ENCODE measurements at regions not wholly inside any gene's neighbourhood (a gene's known extent, or its start where the extent isn't known, plus 50 kb on each side); places are given as distances from the start of the nearest gene placed in this dataset.

GRCh38 chr9:80491086-80491696, 919.4 kb downstream of the TLE4 start:
- Histone ChIP-seq H3K9me1 (ENCODE audit: control insufficient read depth, extremely low read depth, insufficient read depth, low read length) (no peaks in the 10 kb centered on the region), H3K36me3 (ENCODE audit: control insufficient read depth in 2 of 2, extremely low read depth in 1 of 2, insufficient read depth in 2 of 2, low read length in 2 of 2) (no peaks in the 10 kb centered on the region), H3K27ac (ENCODE audit: control insufficient read depth, insufficient read depth, low read length) (no peak overlapping the region), H3K79me2 (ENCODE audit: control insufficient read depth, insufficient read depth, low read length) (no peaks in the 10 kb centered on the region), H3K4me1 (ENCODE audit: control insufficient read depth, extremely low read depth, insufficient read depth, low read length) (no peaks in the 10 kb centered on the region), H3K4me3 (ENCODE audit: control insufficient read depth in 2 of 3, extremely low read depth in 1 of 3, insufficient read depth in 2 of 3, low read depth in 1 of 3, low read length in 3 of 3) (no peak overlapping the region), H4K20me1 (ENCODE audit: control insufficient read depth, extremely low read depth, insufficient read depth, low read length) (no peaks in the 10 kb centered on the region), H3K4me2 (ENCODE audit: control insufficient read depth, extremely low read depth, insufficient read depth, low read depth, low read length) (no peak overlapping the region), H3K9ac (ENCODE audit: control insufficient read depth, extremely low read depth, insufficient read depth, low read length) (no peak overlapping the region), H3K9me3 (ENCODE audit: control insufficient read depth, low read depth, low read length) (no peaks in the 10 kb centered on the region), H3K27me3 (ENCODE audit: control insufficient read depth, extremely low read depth, insufficient read depth, low read length) (no peaks in the 10 kb centered on the region), H2AFZ (ENCODE audit: control insufficient read depth, low read length) (no peak overlapping the region)
- DNase-seq (ENCODE audit: low read depth, low spot score) (no peak), FAIRE-seq (no peak)
- TF ChIP-seq EZH2 (IDR thresholded peaks at IDR 0.05; ENCODE audit: low read length), result no peak
- TF ChIP-seq CTCF (optimal IDR thresholded peaks at IDR 0.05 in 1 of 3, IDR thresholded peaks at IDR 0.05 in 1 of 3, conservative IDR thresholded peaks at IDR 0.05 in 1 of 3; ENCODE audit: extremely low read depth in 1 of 3, insufficient read depth in 2 of 3, low read length in 3 of 3), result no peak
- dilution Hi-C loops (cut with MboI; ENCODE audit: extremely low pct_ligation_motif_present, low sequenced_read_pairs), result no loop called here

- dilution Hi-C loops (cut with MboI; ENCODE audit: extremely low pct_ligation_motif_present, low sequenced_read_pairs), result no loop called here
- Histone ChIP-seq H3K27me3 (ENCODE audit: control insufficient read depth, extremely low read depth, insufficient read depth, low read length) (no peaks in the 10 kb centered on the region), H3K36me3 (ENCODE audit: control insufficient read depth in 2 of 2, extremely low read depth in 1 of 2, insufficient read depth in 2 of 2, low read length in 2 of 2) (no peaks in the 10 kb centered on the region), H3K4me3 (ENCODE audit: control insufficient read depth in 2 of 3, extremely low read depth in 1 of 3, insufficient read depth in 2 of 3, low read depth in 1 of 3, low read length in 3 of 3) (no peak overlapping the region), H3K9ac (ENCODE audit: control insufficient read depth, extremely low read depth, insufficient read depth, low read length) (no peak overlapping the region), H3K9me3 (ENCODE audit: control insufficient read depth, low read depth, low read length) (no peaks in the 10 kb centered on the region), H3K9me1 (ENCODE audit: control insufficient read depth, extremely low read depth, insufficient read depth, low read length) (no peaks in the 10 kb centered on the region), H3K4me1 (ENCODE audit: control insufficient read depth, extremely low read depth, insufficient read depth, low read length) (no peaks in the 10 kb centered on the region), H2AFZ (ENCODE audit: control insufficient read depth, low read length) (no peak overlapping the region), H3K79me2 (ENCODE audit: control insufficient read depth, insufficient read depth, low read length) (no peaks in the 10 kb centered on the region), H3K27ac (ENCODE audit: control insufficient read depth, insufficient read depth, low read length) (no peak overlapping the region), H3K4me2 (ENCODE audit: control insufficient read depth, extremely low read depth, insufficient read depth, low read depth, low read length) (no peak overlapping the region), H4K20me1 (ENCODE audit: control insufficient read depth, extremely low read depth, insufficient read depth, low read length) (no peaks in the 10 kb centered on the region)
- FAIRE-seq, result no peak
- DNase-seq (ENCODE audit: low read depth, low spot score), result no peak
- TF ChIP-seq EZH2 (IDR thresholded peaks at IDR 0.05; ENCODE audit: low read length), result no peak
- no peak for TF ChIP-seq CTCF (optimal IDR thresholded peaks at IDR 0.05 in 1 of 3, IDR thresholded peaks at IDR 0.05 in 1 of 3, conservative IDR thresholded peaks at IDR 0.05 in 1 of 3; ENCODE audit: extremely low read depth in 1 of 3, insufficient read depth in 2 of 3, low read length in 3 of 3)
Observed at GRCh38 chr9:80489329-80489728, 917.6 kb downstream of the TLE4 start.
